OCI-M2 (cell line): ENCODE measurements at regions not wholly inside any gene's neighbourhood (a gene's known extent, or its start where the extent isn't known, plus 50 kb on each side); places are given as distances from the start of the nearest gene placed in this dataset.
"Not testable (repeated sequence)": the region's sequence is repeated elsewhere in the genome, so short reads cannot be mapped to it uniquely, and the experiment has no call there.

ENCODE experiments used
- DNase-seq: peaks from one replicate; lab custom pipeline; 2025; ENCODE audit not compliant: unreplicated experiment; lab: John Stamatoyannopoulos, UW

DNA sequence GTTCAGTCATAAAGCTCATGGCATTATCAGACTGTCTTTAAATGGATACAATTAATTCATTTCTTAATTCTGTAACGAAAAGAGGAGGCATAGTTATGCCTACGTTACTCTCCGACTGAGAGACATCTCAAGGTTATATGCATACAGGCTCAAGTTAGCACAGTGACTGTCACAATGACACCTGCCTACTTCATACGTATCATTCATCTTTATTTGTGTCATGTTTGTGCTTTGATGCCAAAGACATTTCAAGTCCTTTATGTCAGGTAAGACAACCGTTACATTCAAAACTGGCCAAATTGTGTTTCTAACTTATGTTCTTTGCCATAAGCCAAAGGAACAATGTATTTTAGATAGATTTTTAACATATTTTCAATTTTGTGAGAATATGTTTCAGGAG is 328.8 kb upstream of the NRG3 start:
- no peak for DNase-seq

- no peak for DNase-seq
These were observed 326.8 kb upstream of the NRG3 start for GRCh38 chr10:81548160-81548559.

GRCh38 chr10:81564143-81564542 is 310.9 kb upstream of the NRG3 start:
- DNase-seq: no peak

DNA sequence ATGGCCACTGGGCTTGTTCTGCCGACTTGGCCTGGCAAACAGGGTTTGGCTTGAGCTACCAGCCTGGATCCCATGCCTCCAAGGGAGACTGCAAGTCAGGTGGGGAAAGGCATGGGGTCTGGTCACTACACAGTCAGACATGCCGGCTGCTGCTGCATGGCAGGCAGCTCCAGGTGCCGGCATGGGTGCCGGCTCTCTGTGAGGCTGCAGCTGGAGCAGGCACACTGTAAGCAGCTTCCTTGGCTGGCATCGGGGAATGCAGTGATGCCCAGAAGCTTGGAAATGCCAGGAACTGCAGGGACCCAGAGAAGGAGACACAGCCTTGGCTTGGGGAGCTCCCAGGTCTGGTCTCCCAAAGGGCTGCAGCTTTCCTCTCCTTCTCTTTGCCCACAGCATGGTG is 305.5 kb upstream of the NRG3 start:
- no peak for DNase-seq

DNA sequence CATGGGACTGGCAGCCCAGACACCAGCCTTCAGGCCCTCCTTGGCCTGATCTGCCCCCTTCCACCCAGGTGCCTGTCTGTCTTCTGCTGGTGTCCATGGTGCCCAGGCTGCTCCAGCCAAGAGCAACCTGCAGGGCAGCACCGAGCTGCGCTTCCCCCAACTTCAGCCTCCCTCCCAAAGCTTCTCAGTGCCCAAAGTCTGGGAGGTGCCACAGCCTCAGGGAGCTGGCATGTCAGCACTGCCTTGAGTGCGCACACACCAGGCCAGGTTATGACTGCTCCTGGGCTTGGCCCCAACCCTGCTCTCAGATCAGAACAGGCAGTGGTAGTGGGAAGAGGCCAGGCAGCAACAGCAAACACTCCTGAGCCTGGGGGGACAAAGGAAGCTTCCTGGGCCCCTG is 304.6 kb upstream of the NRG3 start:
- DNase-seq: no peak

GRCh38 chr10:81570878-81571794 is 303.9 kb upstream of the NRG3 start:
- DNase-seq: no peak

GRCh38 chr10:81575036-81575435 is 300.0 kb upstream of the NRG3 start:
- no peak for DNase-seq

GRCh38 chr10:81576336-81576735 is 298.7 kb upstream of the NRG3 start:
- no peak for DNase-seq

DNA sequence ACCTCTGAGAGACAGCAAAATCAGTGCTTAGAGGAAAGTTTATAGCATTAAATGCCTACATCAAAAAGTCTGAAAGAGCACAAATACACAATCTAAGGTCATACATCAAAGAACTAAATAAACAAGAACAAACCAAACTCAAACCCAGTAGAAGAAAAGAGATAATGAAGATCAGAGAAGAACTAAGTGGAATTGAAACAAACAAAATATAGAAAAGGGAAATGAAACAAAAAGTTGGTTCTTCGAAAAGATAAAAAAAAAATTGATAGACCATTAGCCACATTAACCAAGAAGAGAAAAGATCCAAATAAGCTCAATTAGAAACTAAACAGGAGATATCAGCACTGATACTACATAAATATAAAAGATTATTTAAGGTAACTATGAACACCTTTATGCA is 280.0 kb upstream of the NRG3 start:
- no peak for DNase-seq

DNA sequence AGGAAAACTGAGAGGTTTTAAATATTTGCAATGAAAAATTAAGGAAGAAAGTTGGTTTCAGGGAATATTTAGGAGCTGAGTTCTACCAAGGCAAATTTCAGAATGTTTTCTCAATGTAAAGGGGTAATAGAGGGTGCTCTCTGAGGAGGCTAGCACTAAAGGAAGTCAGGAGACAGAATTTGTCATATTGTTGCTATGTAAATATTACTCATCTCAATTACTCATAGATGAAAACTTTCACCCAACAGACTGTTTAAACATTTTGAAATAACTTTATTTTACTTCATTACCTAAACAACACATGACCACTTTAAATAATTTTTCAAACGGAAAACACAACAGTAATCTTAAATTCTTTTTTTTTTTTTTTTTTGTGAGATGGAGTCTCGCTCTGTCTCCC is 274.8 kb upstream of the NRG3 start:
- DNase-seq: no peak

DNA sequence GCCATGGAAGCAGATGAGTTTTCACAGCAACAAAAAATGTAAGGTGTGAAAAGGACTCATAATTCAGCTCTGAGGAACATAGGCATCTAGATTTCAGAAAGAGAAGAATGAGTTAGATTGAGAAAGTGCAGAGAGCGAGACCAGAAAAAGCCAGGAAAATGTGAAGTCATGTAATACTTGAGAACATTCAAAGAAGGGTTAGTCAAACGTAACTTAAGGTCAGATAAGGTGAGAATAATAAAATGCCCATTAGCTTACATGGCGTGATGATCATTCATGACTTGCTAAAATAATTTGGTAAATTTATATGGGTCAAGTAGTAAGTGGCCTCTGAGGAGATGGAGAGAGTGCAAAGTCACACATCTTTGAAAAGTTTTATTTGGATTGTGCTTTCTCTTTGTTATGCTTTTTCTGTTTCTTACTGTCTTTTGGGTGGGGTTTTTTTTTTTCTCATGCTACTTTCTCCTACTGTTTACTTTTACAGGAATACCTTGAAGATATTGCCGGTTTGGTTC is 271.8 kb upstream of the NRG3 start:
- DNase-seq: no peak

DNA sequence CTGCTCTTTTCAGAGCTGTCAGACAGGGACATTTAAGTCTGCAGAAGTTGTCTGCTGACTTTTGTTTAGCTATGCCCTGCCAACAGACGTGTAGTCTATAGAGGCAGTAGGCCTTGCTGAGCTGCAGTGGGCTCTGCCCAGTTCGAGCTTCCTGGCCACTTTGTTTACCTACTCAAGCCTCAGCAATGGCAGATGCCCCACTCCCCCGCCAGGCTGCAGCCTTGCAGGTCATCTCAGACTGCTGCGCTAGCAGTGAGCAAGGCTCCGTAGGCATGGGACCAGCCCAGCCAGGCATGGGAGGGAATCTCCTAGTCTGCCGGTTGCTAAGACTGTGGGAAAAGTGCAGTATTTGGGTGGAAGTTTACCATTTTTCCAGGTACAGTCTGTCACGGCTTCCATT is 230.5 kb upstream of the NRG3 start:
- DNase-seq: not testable (repeated sequence)

DNA sequence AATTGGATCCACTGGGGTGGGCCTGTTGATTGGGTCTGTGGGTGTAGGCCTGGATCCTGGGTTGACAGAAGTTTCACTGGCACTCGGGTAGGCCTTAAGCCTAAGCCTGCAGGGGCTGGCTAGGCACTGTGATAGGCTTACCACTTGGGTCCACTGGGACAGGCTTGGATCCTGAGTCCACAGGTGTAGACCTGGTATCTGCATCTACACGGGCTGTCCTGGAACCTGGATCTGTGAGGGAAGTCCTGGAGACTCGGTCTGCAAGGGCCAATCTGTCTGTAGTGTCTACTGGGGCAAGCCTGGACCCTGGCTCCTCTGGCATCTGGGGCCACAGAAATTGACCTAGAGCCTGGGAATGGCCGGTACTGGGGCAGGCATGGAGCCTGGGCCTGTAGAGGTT is 219.0 kb upstream of the NRG3 start:
- DNase-seq: no peak

- no peak for DNase-seq
These were observed 212.2 kb upstream of the NRG3 start for GRCh38 chr10:81662837-81663236.

- DNase-seq: not testable (repeated sequence)
These were observed 210.2 kb upstream of the NRG3 start for GRCh38 chr10:81664800-81665199.

- no peak for DNase-seq
These were observed 200.1 kb upstream of the NRG3 start for GRCh38 chr10:81674941-81675340.

DNA sequence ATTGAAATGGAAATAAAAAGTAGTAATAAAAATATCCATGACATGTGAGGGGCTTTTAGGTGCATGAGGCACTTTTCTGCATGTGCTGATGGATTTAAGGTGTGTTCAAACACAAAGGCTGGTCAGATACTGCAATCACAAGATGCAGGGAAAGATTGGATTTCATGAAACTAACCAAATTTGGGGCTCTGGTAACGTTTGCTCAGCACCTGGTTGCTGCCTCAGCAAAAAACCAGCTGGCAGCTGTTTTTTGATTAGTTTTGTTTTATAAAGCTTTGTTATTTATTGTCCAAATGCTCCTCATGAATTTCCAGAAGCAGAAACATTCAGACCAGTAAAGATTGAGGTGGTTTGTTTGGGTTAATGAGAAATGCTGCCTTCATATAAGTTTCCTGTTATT is 195.7 kb upstream of the NRG3 start:
- DNase-seq: no peak

DNA sequence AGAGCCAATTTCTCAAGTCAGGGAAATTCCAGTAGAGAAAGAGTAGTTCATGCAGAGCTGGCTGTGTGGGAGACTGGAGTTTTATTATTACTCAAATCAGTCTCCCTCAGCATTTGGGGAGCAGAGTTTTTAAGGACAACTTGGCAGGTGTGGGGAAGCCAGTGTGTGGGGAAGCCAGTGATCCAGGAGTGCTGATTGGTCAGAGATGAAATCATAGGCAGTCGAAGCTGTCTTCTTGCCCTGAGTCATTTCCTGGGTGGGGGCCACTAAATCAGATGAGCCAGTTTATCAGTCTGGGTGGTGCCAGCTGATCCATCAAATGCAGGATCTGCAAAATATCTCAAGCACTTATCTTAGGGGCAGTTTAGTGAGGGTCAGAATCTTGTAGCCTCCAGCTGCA is 194.6 kb upstream of the NRG3 start:
- no peak for DNase-seq

- no peak for DNase-seq
These were observed 186.5 kb upstream of the NRG3 start for GRCh38 chr10:81688459-81688858.

DNA sequence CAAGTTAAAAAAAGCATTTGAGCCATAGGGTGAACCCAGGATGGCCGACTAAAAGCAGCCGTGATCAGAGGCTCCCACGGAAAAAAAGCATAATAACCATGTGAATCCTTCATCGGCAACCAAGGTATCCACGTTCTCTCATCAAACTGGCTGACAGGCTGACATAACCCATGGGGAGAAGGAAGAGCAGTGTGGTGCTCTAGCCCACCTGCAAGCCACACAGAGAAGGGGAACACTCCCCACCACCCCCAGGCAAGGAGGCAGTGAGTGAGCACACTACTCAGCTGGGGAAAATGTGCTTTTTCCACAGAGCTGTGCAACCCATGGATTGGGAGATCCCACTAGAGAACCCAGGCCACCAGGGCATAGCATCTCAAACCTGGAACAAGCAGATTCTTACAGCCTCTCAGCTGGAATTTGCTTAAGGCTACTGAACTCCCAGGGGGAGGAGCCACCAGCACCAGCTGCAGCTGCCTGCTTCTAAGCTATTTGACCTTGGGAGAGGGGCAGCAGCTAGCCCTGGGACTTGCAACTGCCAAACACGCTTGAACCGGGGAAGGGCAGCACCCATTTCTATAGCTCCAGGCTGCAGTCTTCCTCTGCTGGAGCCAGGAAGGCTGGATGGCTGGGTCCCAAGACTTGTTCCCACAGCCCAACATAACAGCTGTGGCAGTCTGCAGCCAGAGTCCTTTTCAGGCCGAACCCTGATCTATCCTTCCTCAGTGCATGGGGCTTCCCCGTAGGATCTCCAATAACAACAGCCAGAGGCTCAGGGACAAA is 178.2 kb upstream of the NRG3 start:
- no peak for DNase-seq

- no peak for DNase-seq
These were observed 170.4 kb upstream of the NRG3 start for GRCh38 chr10:81704596-81704995.

- DNase-seq: no peak
These were observed 166.6 kb upstream of the NRG3 start for GRCh38 chr10:81708416-81708815.
